Neural crest cell (in vitro differentiated cells): ENCODE measurements at regions not wholly inside any gene's neighbourhood (a gene's known extent, or its start where the extent isn't known, plus 50 kb on each side); places are given as distances from the start of the nearest gene placed in this dataset.

Experiments used
- DNase-seq: peaks from one replicate; pipeline ENCODE4 v3.0.0; 2021; ENCODE audit warnings: low read depth, mixed read lengths, low spot score
- H3K27ac Mint-ChIP-seq: one replicate; pipeline ENCODE4 v1.8.0; 2021; ENCODE audit warnings: mild to moderate bottlenecking, mixed read lengths; ENCODE audit not compliant: unreplicated experiment
- H3K27me3 Mint-ChIP-seq: 2 replicates; pipeline ENCODE4 v1.8.0; 2021; ENCODE audit warnings: low read depth, mild to moderate bottlenecking, mixed read lengths
- H3K36me3 Mint-ChIP-seq: 2 replicates; pipeline ENCODE4 v1.8.0; 2021; ENCODE audit warnings: low read depth, mild to moderate bottlenecking, mixed read lengths
- H3K4me1 Mint-ChIP-seq: 2 replicates; pipeline ENCODE4 v1.8.0; 2021; ENCODE audit warnings: mixed read lengths
- H3K4me3 Mint-ChIP-seq: one replicate; pipeline ENCODE4 v1.8.0; 2021; ENCODE audit warnings: mild to moderate bottlenecking, mixed read lengths
- H3K9me3 Mint-ChIP-seq: 2 replicates; pipeline ENCODE4 v1.8.0; 2021; ENCODE audit warnings: mixed read lengths
- TF ChIP-seq, protein P1 (sequence below): fragments of 200-600 bp; sonication (generic); conservative IDR thresholded peaks from 2 replicates; pipeline ENCODE4 v1.5.0; 2021; ENCODE audit warnings: antibody characterized with exemption, mild to moderate bottlenecking

DNA sequence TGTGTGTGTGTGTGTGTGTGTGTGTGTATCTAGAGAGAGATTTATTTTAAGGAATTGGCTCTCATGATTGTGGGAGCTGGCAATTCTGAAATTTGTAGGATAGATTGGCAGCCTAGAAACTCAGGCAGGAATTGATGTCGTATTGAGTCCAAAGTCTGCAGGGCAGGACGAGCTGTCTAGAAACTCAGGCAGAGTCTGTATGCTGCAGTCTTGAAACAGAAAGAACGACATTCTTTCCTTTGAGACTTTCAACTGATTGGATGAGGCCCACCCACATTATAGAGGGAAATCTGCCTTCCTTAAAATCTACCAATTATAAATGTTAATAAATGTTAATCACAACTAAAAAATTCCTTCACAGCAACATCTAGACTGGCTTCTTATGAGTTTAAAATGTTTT lies 436.6 kb upstream of the FANCL start:
- no peaks in the 10 kb centered on the region for H3K27me3 Mint-ChIP-seq
- TF ChIP-seq, protein P1, sequence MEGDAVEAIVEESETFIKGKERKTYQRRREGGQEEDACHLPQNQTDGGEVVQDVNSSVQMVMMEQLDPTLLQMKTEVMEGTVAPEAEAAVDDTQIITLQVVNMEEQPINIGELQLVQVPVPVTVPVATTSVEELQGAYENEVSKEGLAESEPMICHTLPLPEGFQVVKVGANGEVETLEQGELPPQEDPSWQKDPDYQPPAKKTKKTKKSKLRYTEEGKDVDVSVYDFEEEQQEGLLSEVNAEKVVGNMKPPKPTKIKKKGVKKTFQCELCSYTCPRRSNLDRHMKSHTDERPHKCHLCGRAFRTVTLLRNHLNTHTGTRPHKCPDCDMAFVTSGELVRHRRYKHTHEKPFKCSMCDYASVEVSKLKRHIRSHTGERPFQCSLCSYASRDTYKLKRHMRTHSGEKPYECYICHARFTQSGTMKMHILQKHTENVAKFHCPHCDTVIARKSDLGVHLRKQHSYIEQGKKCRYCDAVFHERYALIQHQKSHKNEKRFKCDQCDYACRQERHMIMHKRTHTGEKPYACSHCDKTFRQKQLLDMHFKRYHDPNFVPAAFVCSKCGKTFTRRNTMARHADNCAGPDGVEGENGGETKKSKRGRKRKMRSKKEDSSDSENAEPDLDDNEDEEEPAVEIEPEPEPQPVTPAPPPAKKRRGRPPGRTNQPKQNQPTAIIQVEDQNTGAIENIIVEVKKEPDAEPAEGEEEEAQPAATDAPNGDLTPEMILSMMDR, result no peak

DNA sequence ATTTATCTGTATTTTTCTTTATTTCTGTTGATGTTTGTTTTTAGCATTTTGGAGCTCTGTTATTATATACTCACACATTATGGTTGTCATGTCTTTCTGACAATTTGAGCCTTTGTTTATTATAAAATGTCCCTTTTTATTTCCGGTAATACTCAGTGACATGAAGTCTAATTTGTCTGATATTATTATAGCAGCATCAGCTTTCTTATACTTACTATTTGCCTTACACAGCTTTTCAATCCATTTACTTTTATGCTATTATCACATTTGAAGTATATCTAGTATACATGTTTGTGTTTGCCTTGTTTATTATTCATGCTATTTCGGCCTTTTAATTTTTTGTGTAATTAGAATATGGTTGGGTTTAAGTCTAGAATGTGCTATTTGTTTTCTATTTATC lies 430.6 kb upstream of the FANCL start:
- no peaks in the 10 kb centered on the region for H3K4me1 Mint-ChIP-seq
- H3K27me3 Mint-ChIP-seq, result no peaks in the 10 kb centered on the region
- H3K9me3 Mint-ChIP-seq, result no peaks in the 10 kb centered on the region
- no peak overlapping the region for H3K27ac Mint-ChIP-seq
- no peaks in the 10 kb centered on the region for H3K36me3 Mint-ChIP-seq
- DNase-seq, result no peak
- no peak overlapping the region for H3K4me3 Mint-ChIP-seq
- TF ChIP-seq, protein P1, result no peak

More for the DNA sequence above, 436.6 kb upstream of the FANCL start:
- Mint-ChIP-seq H3K27ac (no peak overlapping the region), H3K36me3 (no peaks in the 10 kb centered on the region), H3K9me3 (no peaks in the 10 kb centered on the region), H3K4me3 (no peak overlapping the region), H3K4me1 (no peaks in the 10 kb centered on the region)
- DNase-seq, result no peak

DNA sequence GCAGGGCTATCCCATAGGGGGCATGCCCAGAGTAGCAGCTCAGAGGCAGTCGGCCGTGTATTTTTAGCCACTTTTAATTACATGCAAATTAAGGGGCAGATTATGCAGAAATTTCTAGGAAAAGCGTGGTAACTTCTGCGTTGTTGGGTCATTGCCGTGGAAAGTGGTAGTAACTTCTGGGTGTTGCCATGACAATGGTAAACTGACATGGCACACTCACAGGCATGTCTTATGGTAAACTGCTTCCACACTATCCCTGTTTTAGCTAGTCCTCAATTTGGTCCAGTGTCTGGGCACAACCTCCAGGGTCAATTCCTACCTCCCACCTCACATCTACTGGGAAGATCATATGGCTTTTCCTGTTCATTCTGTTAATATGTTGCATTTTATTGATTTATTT lies 428.9 kb upstream of the FANCL start:
- Mint-ChIP-seq H3K36me3 (no peaks in the 10 kb centered on the region), H3K4me3 (no peak overlapping the region), H3K27me3 (no peaks in the 10 kb centered on the region), H3K27ac (no peak overlapping the region), H3K9me3 (no peaks in the 10 kb centered on the region), H3K4me1 (no peaks in the 10 kb centered on the region)
- TF ChIP-seq, protein P1, result no peak
- DNase-seq, result no peak

DNA sequence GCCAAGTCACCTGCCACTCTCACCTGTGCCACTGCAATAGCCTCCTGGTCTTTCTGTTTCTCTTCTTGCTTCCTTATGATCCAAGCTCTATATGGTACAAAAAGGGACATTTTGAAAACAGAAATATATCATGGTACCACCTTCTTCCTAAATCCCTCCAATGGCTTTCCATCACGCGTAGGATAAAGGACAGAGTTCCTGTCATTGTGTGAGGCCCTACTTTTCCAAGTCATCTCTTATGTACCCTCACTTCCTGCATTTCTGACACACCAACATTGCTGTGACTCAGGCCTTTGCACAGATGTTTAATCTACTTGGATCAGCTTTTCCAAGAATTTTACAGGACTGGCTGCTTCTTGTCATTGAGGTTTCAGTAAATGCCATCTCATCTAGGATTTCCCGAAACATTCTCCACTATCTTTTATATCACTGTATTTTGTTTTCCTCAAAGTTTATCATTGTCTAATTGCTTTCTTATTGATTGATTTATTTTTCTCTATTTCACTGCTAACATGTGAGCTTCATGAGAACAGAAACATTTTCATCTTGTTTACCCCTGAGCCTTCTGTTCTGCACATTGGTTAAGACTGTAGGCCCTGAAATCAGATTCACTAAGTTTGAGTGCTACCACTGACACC lies 426.1 kb upstream of the FANCL start:
- TF ChIP-seq, protein P1, result no peak
- Mint-ChIP-seq H3K27me3 (no peaks in the 10 kb centered on the region), H3K9me3 (no peaks in the 10 kb centered on the region), H3K4me1 (no peaks in the 10 kb centered on the region), H3K36me3 (no peaks in the 10 kb centered on the region), H3K27ac (no peak overlapping the region), H3K4me3 (no peak overlapping the region)
- no peak for DNase-seq

DNA sequence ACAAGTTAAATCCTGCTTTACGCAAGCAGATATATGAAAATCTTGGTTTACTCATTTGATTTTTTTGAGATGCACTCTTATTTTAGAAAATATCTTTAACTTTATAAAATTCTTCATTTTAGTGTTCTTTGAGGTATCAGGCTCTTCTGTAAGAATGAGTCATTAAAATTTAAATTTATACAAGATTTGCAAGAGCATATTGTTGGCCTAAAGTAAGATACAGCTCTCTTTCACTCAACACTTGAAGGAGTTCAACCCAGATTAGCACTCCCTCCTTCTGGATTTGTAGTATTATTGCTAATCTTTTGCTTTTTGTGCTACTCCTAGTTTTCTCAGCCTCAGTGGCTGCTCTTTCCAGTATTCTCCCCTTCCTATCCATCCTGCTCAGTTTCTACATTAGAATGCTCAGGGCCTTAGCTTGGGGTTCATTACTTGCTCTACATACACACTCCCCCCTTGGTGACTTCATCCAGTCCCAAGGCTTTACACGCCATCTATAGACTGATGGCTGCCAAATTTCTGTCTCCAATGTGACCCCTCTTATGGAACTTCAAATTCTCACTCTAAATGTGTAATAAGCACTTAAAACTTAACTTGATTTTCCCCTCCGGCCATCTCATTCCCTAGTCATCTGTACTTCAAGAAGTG lies 425.3 kb upstream of the FANCL start:
- DNase-seq, result no peak
- Mint-ChIP-seq H3K27me3 (no peaks in the 10 kb centered on the region), H3K36me3 (no peaks in the 10 kb centered on the region), H3K4me1 (no peaks in the 10 kb centered on the region), H3K4me3 (no peak overlapping the region), H3K27ac (no peak overlapping the region), H3K9me3 (no peaks in the 10 kb centered on the region)
- TF ChIP-seq, protein P1, result no peak
